ENCODE measurements at regions not wholly inside any gene's neighbourhood (a gene's known extent, or its start where the extent isn't known, plus 50 kb on each side); places are given as distances from the start of the nearest gene placed in this dataset.

GRCh38 chr19:29378126-29378525 is 147.7 kb upstream of the VSTM2B start:
- no peak overlapping the region for H3K9ac ChIP-seq (ENCODE audit: low read depth, low read length, poor library complexity)
- H3K4me3 ChIP-seq (ENCODE audit: low read length in 2 of 2) = no peak overlapping the region
- H4K8ac ChIP-seq (ENCODE audit: low read depth, low read length) = no peak overlapping the region
- H2BK12ac ChIP-seq (ENCODE audit: low read length) = no peak overlapping the region
- H2BK120ac ChIP-seq (ENCODE audit: low read depth, low read length) = no peak overlapping the region
- no peak overlapping the region for H2BK15ac ChIP-seq (ENCODE audit: low read length)
- H3K27me3 ChIP-seq (ENCODE audit: control insufficient read depth in 3 of 3, insufficient read depth in 3 of 3, low read depth in 1 of 3, low read length in 3 of 3) = peaks cover 0 to 17% (median 0%) of the 10 kb centered on the region in 3 experiments
- H3K18ac ChIP-seq (ENCODE audit: low read length) = no peak overlapping the region
- H4K91ac ChIP-seq (ENCODE audit: low read depth, low read length, poor library complexity) = no peak overlapping the region
- no peak overlapping the region for H3K14ac ChIP-seq (ENCODE audit: low read length)
- no peaks in the 10 kb centered on the region for H3K79me1 ChIP-seq (ENCODE audit: low read depth, low read length)
- DNase-seq (ENCODE audit: low spot score) = no peak
- H3K4ac ChIP-seq (ENCODE audit: low read length) = no peak overlapping the region
- H3K23ac ChIP-seq (ENCODE audit: low read depth, low read length, poor library complexity) = no peak overlapping the region
- no peaks in the 10 kb centered on the region for H3K9me3 ChIP-seq (replicated peaks in 1 of 2; ENCODE audit: control insufficient read depth in 2 of 2, insufficient read depth in 1 of 2, low read depth in 1 of 2, low read length in 2 of 2)
- H3K27ac ChIP-seq (replicated peaks; ENCODE audit: low read length) = no peak overlapping the region
- H2AK5ac ChIP-seq (ENCODE audit: low read depth, low read length) = no peak overlapping the region
- no peak overlapping the region for H3K4me2 ChIP-seq (ENCODE audit: insufficient read depth, low read length, poor library complexity, severe bottlenecking)
- WGBS, 2 donors (ENCODE audit: extremely low coverage in 2 of 2, insufficient read length in 2 of 2, insufficient replicate concordance in 1 of 2) = no CpG with 5 or more reads among the region's 4 CpGs
- no peak overlapping the region for H2BK5ac ChIP-seq (ENCODE audit: low read length)
- H3K36me3 ChIP-seq (replicated peaks in 1 of 2; ENCODE audit: control insufficient read depth in 2 of 2, insufficient read depth in 2 of 2, low read length in 2 of 2) = no peaks in the 10 kb centered on the region
- peaks cover 0 to 14% of the 10 kb centered on the region in 2 donors for H3K4me1 ChIP-seq (ENCODE audit: control insufficient read depth in 2 of 2, insufficient read depth in 1 of 2, low read depth in 1 of 2, low read length in 2 of 2)
- no peak overlapping the region for H2AFZ ChIP-seq (ENCODE audit: low read length)

- no peak overlapping the region for H3K23ac ChIP-seq (ENCODE audit: low read depth, low read length, poor library complexity)
- no peak overlapping the region for H2AFZ ChIP-seq (ENCODE audit: low read length)
- no peaks in the 10 kb centered on the region for H3K36me3 ChIP-seq (replicated peaks in 1 of 2; ENCODE audit: control insufficient read depth in 2 of 2, insufficient read depth in 2 of 2, low read length in 2 of 2)
- no peaks in the 10 kb centered on the region for H3K79me1 ChIP-seq (ENCODE audit: low read depth, low read length)
- H3K18ac ChIP-seq (ENCODE audit: low read length) = no peak overlapping the region
- no peak overlapping the region for H3K4me2 ChIP-seq (ENCODE audit: insufficient read depth, low read length, poor library complexity, severe bottlenecking)
- H3K4me3 ChIP-seq (ENCODE audit: low read length in 2 of 2) = no peak overlapping the region
- no peak overlapping the region for H3K14ac ChIP-seq (ENCODE audit: low read length)
- peaks cover 0 to 17% (median 0%) of the 10 kb centered on the region in 3 experiments for H3K27me3 ChIP-seq (ENCODE audit: control insufficient read depth in 3 of 3, insufficient read depth in 3 of 3, low read depth in 1 of 3, low read length in 3 of 3)
- no peak overlapping the region for H4K8ac ChIP-seq (ENCODE audit: low read depth, low read length)
- no peak overlapping the region for H3K27ac ChIP-seq (replicated peaks; ENCODE audit: low read length)
- no peak for DNase-seq (ENCODE audit: low spot score)
- H3K9ac ChIP-seq (ENCODE audit: low read depth, low read length, poor library complexity) = no peak overlapping the region
- H2BK12ac ChIP-seq (ENCODE audit: low read length) = no peak overlapping the region
- no CpG with 5 or more reads among the region's 5 CpGs for WGBS, 2 donors (ENCODE audit: extremely low coverage in 2 of 2, insufficient read length in 2 of 2, insufficient replicate concordance in 1 of 2)
- H4K91ac ChIP-seq (ENCODE audit: low read depth, low read length, poor library complexity) = no peak overlapping the region
- no peak overlapping the region for H2BK15ac ChIP-seq (ENCODE audit: low read length)
- peaks cover 0 to 14% of the 10 kb centered on the region in 2 donors for H3K4me1 ChIP-seq (ENCODE audit: control insufficient read depth in 2 of 2, insufficient read depth in 1 of 2, low read depth in 1 of 2, low read length in 2 of 2)
- no peak overlapping the region for H2BK5ac ChIP-seq (ENCODE audit: low read length)
- H2AK5ac ChIP-seq (ENCODE audit: low read depth, low read length) = no peak overlapping the region
- no peaks in the 10 kb centered on the region for H3K9me3 ChIP-seq (replicated peaks in 1 of 2; ENCODE audit: control insufficient read depth in 2 of 2, insufficient read depth in 1 of 2, low read depth in 1 of 2, low read length in 2 of 2)
- no peak overlapping the region for H3K4ac ChIP-seq (ENCODE audit: low read length)
- no peak overlapping the region for H2BK120ac ChIP-seq (ENCODE audit: low read depth, low read length)
These were observed 147.2 kb upstream of the VSTM2B start for GRCh38 chr19:29378543-29379080.

- Histone ChIP-seq H3K18ac (ENCODE audit: low read length) (no peak overlapping the region), H2AFZ (ENCODE audit: low read length) (no peak overlapping the region), H3K9me3 (replicated peaks in 1 of 2; ENCODE audit: control insufficient read depth in 2 of 2, insufficient read depth in 1 of 2, low read depth in 1 of 2, low read length in 2 of 2) (no peaks in the 10 kb centered on the region), H3K4ac (ENCODE audit: low read length) (no peak overlapping the region), H2AK5ac (ENCODE audit: low read depth, low read length) (no peak overlapping the region), H4K8ac (ENCODE audit: low read depth, low read length) (no peak overlapping the region), H2BK12ac (ENCODE audit: low read length) (no peak overlapping the region), H3K79me1 (ENCODE audit: low read depth, low read length) (no peaks in the 10 kb centered on the region), H3K36me3 (replicated peaks in 1 of 2; ENCODE audit: control insufficient read depth in 2 of 2, insufficient read depth in 2 of 2, low read length in 2 of 2) (no peaks in the 10 kb centered on the region), H3K14ac (ENCODE audit: low read length) (no peak overlapping the region), H3K4me2 (ENCODE audit: insufficient read depth, low read length, poor library complexity, severe bottlenecking) (no peak overlapping the region), H2BK5ac (ENCODE audit: low read length) (no peak overlapping the region), H3K23ac (ENCODE audit: low read depth, low read length, poor library complexity) (no peak overlapping the region), H4K91ac (ENCODE audit: low read depth, low read length, poor library complexity) (no peak overlapping the region), H3K27ac (replicated peaks; ENCODE audit: low read length) (no peak overlapping the region), H3K4me3 (ENCODE audit: low read length in 2 of 2) (no peak overlapping the region), H2BK15ac (ENCODE audit: low read length) (no peak overlapping the region), H3K4me1 (ENCODE audit: control insufficient read depth in 2 of 2, insufficient read depth in 1 of 2, low read depth in 1 of 2, low read length in 2 of 2) (peaks cover 0 to 15% of the 10 kb centered on the region in 2 donors), H2BK120ac (ENCODE audit: low read depth, low read length) (no peak overlapping the region), H3K9ac (ENCODE audit: low read depth, low read length, poor library complexity) (no peak overlapping the region), H3K27me3 (ENCODE audit: control insufficient read depth in 3 of 3, insufficient read depth in 3 of 3, low read depth in 1 of 3, low read length in 3 of 3) (peaks cover 0 to 17% (median 0%) of the 10 kb centered on the region in 3 experiments)
- no CpG with 5 or more reads among the region's 13 CpGs for WGBS, 2 donors (ENCODE audit: extremely low coverage in 2 of 2, insufficient read length in 2 of 2, insufficient replicate concordance in 1 of 2)
- DNase-seq (ENCODE audit: low spot score) = no peak
These were observed 146.4 kb upstream of the VSTM2B start for GRCh38 chr19:29379257-29380021.

DNA sequence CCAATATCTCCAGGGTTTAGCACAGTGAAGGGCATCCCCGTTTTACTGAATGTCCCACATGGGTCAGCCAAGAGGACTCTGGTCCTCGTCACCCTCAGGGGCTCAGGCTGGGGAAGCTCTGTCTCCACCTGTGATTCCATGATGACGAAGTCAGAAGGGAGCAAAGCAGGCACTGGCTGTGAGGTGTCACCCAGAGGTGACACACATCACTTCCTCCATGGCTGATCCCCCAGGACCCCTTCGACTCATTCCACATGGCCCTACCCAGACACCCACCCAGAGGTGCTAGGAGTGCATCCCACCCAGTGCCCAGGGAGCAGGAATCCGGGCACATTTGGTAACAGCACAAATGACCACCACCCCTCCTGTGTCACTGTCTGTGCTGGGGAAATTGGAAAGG is 145.2 kb upstream of the VSTM2B start:
- Histone ChIP-seq H4K91ac (ENCODE audit: low read depth, low read length, poor library complexity) (no peak overlapping the region), H2BK15ac (ENCODE audit: low read length) (no peak overlapping the region), H3K18ac (ENCODE audit: low read length) (no peak overlapping the region), H3K4me1 (ENCODE audit: control insufficient read depth in 2 of 2, insufficient read depth in 1 of 2, low read depth in 1 of 2, low read length in 2 of 2) (peaks cover 0 to 23% of the 10 kb centered on the region in 2 donors), H4K8ac (ENCODE audit: low read depth, low read length) (no peak overlapping the region), H3K27me3 (ENCODE audit: control insufficient read depth in 3 of 3, insufficient read depth in 3 of 3, low read depth in 1 of 3, low read length in 3 of 3) (peaks cover 0 to 17% (median 0%) of the 10 kb centered on the region in 3 experiments), H2AFZ (ENCODE audit: low read length) (no peak overlapping the region), H2BK5ac (ENCODE audit: low read length) (no peak overlapping the region), H3K36me3 (replicated peaks in 1 of 2; ENCODE audit: control insufficient read depth in 2 of 2, insufficient read depth in 2 of 2, low read length in 2 of 2) (no peaks in the 10 kb centered on the region), H3K9me3 (replicated peaks in 1 of 2; ENCODE audit: control insufficient read depth in 2 of 2, insufficient read depth in 1 of 2, low read depth in 1 of 2, low read length in 2 of 2) (no peaks in the 10 kb centered on the region), H2AK5ac (ENCODE audit: low read depth, low read length) (no peak overlapping the region), H3K9ac (ENCODE audit: low read depth, low read length, poor library complexity) (no peak overlapping the region), H2BK120ac (ENCODE audit: low read depth, low read length) (no peak overlapping the region), H2BK12ac (ENCODE audit: low read length) (no peak overlapping the region), H3K79me1 (ENCODE audit: low read depth, low read length) (no peaks in the 10 kb centered on the region), H3K4me2 (ENCODE audit: insufficient read depth, low read length, poor library complexity, severe bottlenecking) (no peak overlapping the region), H3K4me3 (ENCODE audit: low read length in 2 of 2) (no peak overlapping the region), H3K4ac (ENCODE audit: low read length) (no peak overlapping the region), H3K27ac (replicated peaks; ENCODE audit: low read length) (no peak overlapping the region), H3K23ac (ENCODE audit: low read depth, low read length, poor library complexity) (no peak overlapping the region), H3K14ac (ENCODE audit: low read length) (no peak overlapping the region)
- DNase-seq (ENCODE audit: low spot score) = no peak
- WGBS, 2 donors (ENCODE audit: extremely low coverage in 2 of 2, insufficient read length in 2 of 2, insufficient replicate concordance in 1 of 2) = no CpG with 5 or more reads among the region's 5 CpGs

All from neuronal stem cell (in vitro differentiated cells).